SK-N-MC (cell line): ENCODE measurements at regions not wholly inside any gene's neighbourhood (a gene's known extent, or its start where the extent isn't known, plus 50 kb on each side); places are given as distances from the start of the nearest gene placed in this dataset.

Experiments
- FOXP2 ChIP-seq: optimal IDR thresholded peaks from 2 replicates; pipeline ENCODE3; 2011; ENCODE audit warnings: mild to moderate bottlenecking, moderate library complexity; ENCODE audit not compliant: insufficient read depth; ENCODE audit errors: extremely low read length, control extremely low read depth
- POLR2AphosphoS5 ChIP-seq: IDR thresholded peaks from 2 replicates; pipeline ENCODE4 v1.6.1; 2012; ENCODE audit warnings: mild to moderate bottlenecking, low read depth, low read length, borderline replicate concordance

DNA sequence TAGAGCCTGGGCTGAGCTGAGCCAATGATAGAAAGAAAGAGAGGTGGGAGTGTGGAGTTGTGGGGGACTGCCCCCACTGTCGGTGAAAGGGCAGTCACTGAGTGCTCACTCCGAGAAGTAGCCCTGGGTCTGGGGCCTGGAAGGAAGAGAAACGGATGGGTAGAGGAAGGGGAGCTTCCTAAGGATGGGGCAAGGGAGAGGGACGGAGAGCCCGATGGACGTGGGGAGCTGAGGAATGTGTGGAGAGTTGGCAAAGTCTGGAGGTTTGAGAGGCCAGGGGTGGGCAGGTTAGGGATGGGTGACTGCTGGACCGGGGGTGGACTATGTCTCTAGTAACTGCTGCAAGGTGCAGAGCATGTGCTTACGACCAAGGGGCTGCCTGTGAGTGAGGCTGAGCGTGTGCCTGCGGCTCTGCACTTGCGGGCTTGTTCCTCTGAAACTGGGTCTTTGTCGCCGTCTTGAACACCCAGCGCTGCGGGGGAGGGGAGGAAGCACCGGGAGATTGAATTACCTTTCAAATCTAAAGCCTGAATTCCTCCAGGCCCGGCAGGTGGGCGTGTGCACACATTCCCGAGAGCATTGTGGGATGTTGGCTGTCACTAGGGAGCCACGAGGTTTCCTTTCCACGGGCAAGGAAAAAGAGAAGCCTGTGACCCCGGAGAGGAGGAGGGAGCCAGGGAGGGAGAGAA lies 76.4 kb upstream of the ARAP3 start:
- no peak for TF ChIP-seq POLR2AphosphoS5
- TF ChIP-seq FOXP2 = no peak
